22Rv1 (cell line): ENCODE measurements at regions not wholly inside any gene's neighbourhood (a gene's known extent, or its start where the extent isn't known, plus 50 kb on each side); places are given as distances from the start of the nearest gene placed in this dataset.

ENCODE experiments used
- CTCF ChIP-seq: fragments of 450-650 bp; IDR thresholded peaks from 2 replicates; pipeline ENCODE4 v1.5.1; 2017; ENCODE audit warnings: mild to moderate bottlenecking
- ZFX ChIP-seq: fragments of 450-650 bp; IDR thresholded peaks from 2 replicates; pipeline ENCODE4 v1.6.1; 2017; ENCODE audit warnings: antibody characterized with exemption, borderline replicate concordance

DNA sequence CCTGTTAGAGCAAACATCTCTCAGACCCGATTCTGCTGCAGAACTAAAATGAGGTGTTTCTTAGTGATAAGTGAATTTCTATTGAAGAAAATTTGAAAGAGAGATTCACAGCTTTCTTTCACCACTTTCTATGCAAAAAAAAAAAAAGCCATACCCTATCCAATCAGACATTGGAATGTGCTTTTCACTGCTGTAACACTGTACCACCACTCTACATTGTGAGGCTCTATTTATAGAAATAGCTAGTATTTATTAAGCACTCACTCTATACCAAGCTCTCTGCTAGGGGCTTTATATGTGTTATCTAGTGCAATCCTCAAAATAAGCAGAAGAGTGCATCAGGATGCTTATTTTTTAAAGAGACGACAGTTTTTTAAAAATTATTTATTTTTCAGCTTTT, 580.6 kb upstream of the VRK2 start:
- TF ChIP-seq CTCF: no peak
- TF ChIP-seq ZFX: no peak
